ENCODE measurements at regions not wholly inside any gene's neighbourhood (a gene's known extent, or its start where the extent isn't known, plus 50 kb on each side); places are given as distances from the start of the nearest gene placed in this dataset.

- no peaks in the 10 kb centered on the region for H3F3A ChIP-seq (ENCODE audit: insufficient read depth, low read length, poor library complexity, severe bottlenecking)
- no peaks in the 10 kb centered on the region for H3K27me3 ChIP-seq (ENCODE audit: insufficient read depth, low read depth, low read length)
- H3K79me2 ChIP-seq (replicated peaks; ENCODE audit: insufficient read depth, low read length): peaks cover 14% of the 10 kb centered on the region
- peak overlapping the region; percentile 83 for H3K4me3 ChIP-seq (ENCODE audit: low read length)
- no peaks in the 10 kb centered on the region for H3K36me3 ChIP-seq (ENCODE audit: insufficient read depth, low read length)
- peak overlapping the region; percentile 50 for H3K4me2 ChIP-seq (ENCODE audit: low read length)
- no peak overlapping the region for H2AFZ ChIP-seq (ENCODE audit: low read depth, low read length)
- TF ChIP-seq SMC3 (conservative IDR thresholded peaks at IDR 0.05; ENCODE audit: poor library complexity): peak; percentile 9
- TF ChIP-seq RAD21 (conservative IDR thresholded peaks at IDR 0.05): no peak
- TF ChIP-seq POLR2AphosphoS5 (IDR thresholded peaks at IDR 0.05): no peak
- H3K9ac ChIP-seq (ENCODE audit: low read length): peak overlapping the region; percentile 75
- no peaks in the 10 kb centered on the region for H4K20me1 ChIP-seq (ENCODE audit: insufficient read depth)
- no peak overlapping the region for H3K27ac ChIP-seq (ENCODE audit: low read length)
- no peaks in the 10 kb centered on the region for H3K9me3 ChIP-seq (ENCODE audit: low read length)
- H3K9me2 ChIP-seq (ENCODE audit: insufficient read depth, low read length): no peaks in the 10 kb centered on the region
Observed at GRCh38 chr14:71321574-71322315, 414.5 kb downstream of the PCNX1 start.

- H3K9ac ChIP-seq (ENCODE audit: low read length): no peak overlapping the region
- TF ChIP-seq RAD21 (conservative IDR thresholded peaks at IDR 0.05) (peak; percentile 75), SMC3 (conservative IDR thresholded peaks at IDR 0.05; ENCODE audit: poor library complexity) (peak; percentile 70), MXI1 (conservative IDR thresholded peaks at IDR 0.05; ENCODE audit: poor library complexity, severe bottlenecking) (no peak), POLR2AphosphoS5 (IDR thresholded peaks at IDR 0.05) (no peak), EP300 (conservative IDR thresholded peaks at IDR 0.05; ENCODE audit: poor library complexity, severe bottlenecking) (no peak), EZH2 (IDR thresholded peaks at IDR 0.05; ENCODE audit: borderline replicate concordance, insufficient read depth, low read length, poor library complexity, severe bottlenecking) (no peak)
- TF ChIP-seq, protein P1, sequence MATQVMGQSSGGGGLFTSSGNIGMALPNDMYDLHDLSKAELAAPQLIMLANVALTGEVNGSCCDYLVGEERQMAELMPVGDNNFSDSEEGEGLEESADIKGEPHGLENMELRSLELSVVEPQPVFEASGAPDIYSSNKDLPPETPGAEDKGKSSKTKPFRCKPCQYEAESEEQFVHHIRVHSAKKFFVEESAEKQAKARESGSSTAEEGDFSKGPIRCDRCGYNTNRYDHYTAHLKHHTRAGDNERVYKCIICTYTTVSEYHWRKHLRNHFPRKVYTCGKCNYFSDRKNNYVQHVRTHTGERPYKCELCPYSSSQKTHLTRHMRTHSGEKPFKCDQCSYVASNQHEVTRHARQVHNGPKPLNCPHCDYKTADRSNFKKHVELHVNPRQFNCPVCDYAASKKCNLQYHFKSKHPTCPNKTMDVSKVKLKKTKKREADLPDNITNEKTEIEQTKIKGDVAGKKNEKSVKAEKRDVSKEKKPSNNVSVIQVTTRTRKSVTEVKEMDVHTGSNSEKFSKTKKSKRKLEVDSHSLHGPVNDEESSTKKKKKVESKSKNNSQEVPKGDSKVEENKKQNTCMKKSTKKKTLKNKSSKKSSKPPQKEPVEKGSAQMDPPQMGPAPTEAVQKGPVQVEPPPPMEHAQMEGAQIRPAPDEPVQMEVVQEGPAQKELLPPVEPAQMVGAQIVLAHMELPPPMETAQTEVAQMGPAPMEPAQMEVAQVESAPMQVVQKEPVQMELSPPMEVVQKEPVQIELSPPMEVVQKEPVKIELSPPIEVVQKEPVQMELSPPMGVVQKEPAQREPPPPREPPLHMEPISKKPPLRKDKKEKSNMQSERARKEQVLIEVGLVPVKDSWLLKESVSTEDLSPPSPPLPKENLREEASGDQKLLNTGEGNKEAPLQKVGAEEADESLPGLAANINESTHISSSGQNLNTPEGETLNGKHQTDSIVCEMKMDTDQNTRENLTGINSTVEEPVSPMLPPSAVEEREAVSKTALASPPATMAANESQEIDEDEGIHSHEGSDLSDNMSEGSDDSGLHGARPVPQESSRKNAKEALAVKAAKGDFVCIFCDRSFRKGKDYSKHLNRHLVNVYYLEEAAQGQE (IDR thresholded peaks at IDR 0.05; ENCODE audit: borderline replicate concordance): no peak
- TF ChIP-seq, protein P2, sequence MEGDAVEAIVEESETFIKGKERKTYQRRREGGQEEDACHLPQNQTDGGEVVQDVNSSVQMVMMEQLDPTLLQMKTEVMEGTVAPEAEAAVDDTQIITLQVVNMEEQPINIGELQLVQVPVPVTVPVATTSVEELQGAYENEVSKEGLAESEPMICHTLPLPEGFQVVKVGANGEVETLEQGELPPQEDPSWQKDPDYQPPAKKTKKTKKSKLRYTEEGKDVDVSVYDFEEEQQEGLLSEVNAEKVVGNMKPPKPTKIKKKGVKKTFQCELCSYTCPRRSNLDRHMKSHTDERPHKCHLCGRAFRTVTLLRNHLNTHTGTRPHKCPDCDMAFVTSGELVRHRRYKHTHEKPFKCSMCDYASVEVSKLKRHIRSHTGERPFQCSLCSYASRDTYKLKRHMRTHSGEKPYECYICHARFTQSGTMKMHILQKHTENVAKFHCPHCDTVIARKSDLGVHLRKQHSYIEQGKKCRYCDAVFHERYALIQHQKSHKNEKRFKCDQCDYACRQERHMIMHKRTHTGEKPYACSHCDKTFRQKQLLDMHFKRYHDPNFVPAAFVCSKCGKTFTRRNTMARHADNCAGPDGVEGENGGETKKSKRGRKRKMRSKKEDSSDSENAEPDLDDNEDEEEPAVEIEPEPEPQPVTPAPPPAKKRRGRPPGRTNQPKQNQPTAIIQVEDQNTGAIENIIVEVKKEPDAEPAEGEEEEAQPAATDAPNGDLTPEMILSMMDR (IDR thresholded peaks at IDR 0.05; ENCODE audit: poor library complexity, severe bottlenecking): peak; percentile 66
- no peak overlapping the region for H3K27ac ChIP-seq (ENCODE audit: low read length)
Observed at GRCh38 chr14:71322655-71323250, 415.5 kb downstream of the PCNX1 start.

More at GRCh38 chr14:71322655-71323250, 415.5 kb downstream of the PCNX1 start:
- Histone ChIP-seq H3K9me2 (ENCODE audit: insufficient read depth, low read length) (no peaks in the 10 kb centered on the region), H3K4me3 (ENCODE audit: low read length) (no peak overlapping the region), H3K36me3 (ENCODE audit: insufficient read depth, low read length) (no peaks in the 10 kb centered on the region), H3K4me2 (ENCODE audit: low read length) (no peak overlapping the region), H4K20me1 (ENCODE audit: insufficient read depth) (no peaks in the 10 kb centered on the region), H3K9me3 (ENCODE audit: low read length) (no peaks in the 10 kb centered on the region), H2AFZ (ENCODE audit: low read depth, low read length) (no peak overlapping the region), H3K79me2 (replicated peaks; ENCODE audit: insufficient read depth, low read length) (peaks cover 14% of the 10 kb centered on the region), H3F3A (ENCODE audit: insufficient read depth, low read length, poor library complexity, severe bottlenecking) (no peaks in the 10 kb centered on the region), H3K27me3 (ENCODE audit: insufficient read depth, low read depth, low read length) (no peaks in the 10 kb centered on the region)
